GM19467 (cell line): ENCODE measurements at regions not wholly inside any gene's neighbourhood (a gene's known extent, or its start where the extent isn't known, plus 50 kb on each side); places are given as distances from the start of the nearest gene placed in this dataset.

Experiments used
- ATAC-seq: cut with Tn5 transposase; IDR thresholded peaks from one replicate; pipeline ENCODE4 v1.9.1; 2021; ENCODE audit warnings: mild to moderate bottlenecking, moderate library complexity; ENCODE audit not compliant: unreplicated experiment

DNA sequence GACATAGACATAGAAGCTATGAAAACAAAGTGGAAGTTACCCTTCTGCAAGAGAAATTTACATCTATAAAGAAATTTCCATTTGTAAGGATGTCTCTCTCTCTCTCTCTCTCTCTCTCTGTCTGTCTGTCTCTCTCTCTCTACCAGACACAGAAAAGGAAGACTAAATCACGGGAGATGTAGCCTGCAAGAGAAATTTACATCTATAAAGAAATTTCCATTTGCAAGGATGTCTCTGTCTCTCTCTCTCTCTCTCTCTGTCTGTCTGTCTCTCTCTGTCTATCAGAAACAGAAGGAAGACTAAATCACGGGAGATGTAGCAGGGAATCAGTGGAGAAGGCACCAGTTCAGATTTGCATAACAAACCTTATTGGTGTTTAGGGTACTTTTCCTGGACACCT, 65.6 kb upstream of the CTSO start:
- no peak for ATAC-seq

DNA sequence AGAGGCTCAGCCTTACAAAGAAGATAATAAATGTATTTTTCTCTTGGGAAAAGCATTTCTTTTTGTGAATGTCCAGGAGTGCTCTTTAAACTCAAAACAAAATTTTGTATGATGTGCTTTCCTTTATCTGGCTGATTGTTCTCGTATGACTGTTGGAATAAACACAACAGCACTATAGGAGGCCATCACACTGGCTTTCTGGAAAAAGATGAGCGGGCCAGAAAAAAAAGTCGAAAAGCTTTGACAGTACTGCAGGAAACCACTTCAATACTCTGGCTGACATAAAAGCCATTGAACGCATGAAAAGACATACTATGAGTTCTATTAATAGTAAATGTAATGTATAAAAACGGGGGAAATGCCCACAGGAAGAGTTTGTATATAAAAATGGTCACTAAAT, 64.7 kb upstream of the CTSO start:
- ATAC-seq = no peak

DNA sequence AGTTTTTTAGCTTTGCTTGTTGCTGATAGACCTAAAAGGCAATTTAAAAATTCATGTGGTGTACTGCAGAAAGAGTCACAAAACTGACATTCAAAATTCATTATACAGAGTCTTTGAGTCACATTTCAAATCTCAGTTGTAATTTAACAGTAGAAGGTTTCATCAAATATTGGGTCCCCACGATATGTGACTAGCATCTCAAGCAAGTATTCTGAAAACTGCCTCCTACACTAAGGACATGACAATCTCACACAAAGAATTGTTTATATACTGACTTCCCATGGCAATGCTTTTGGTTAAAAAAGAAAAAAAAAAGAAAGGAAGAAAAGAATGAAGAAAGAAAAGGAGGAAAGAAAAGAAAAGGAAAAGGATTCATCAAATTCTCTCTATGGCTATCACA, 62.1 kb upstream of the CTSO start:
- no peak for ATAC-seq

DNA sequence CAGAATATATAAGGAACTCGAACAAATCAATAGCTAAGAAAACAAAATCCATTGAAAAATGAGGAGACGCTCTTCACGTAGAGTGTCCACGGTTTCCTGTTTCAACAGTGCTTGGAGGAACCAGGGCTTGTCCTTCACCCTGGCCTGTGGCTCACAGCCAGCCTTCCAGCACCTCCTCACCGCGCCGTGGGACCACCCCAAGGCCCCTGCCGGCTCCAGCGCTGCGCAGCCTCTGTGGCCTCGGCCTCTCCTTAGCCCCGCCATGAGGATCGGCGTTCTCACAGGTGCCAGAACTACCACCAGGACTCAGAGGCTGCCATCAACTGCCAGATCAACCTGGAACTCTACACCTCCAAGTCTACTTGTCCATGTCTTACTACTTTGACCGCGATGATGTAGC, 52.5 kb upstream of the CTSO start:
- ATAC-seq = no peak
